Vagina (tissue), 2 donors: ENCODE measurements at regions not wholly inside any gene's neighbourhood (a gene's known extent, or its start where the extent isn't known, plus 50 kb on each side); places are given as distances from the start of the nearest gene placed in this dataset.

Source experiments
- CTCF ChIP-seq, 3 experiments: fragments of 450-650 bp in 2 of 3; fragments of 200-600 bp in 1 of 3; sonication (generic) in 1 of 3; IDR thresholded peaks; one replicate each; pipeline ENCODE4 v1.5.1; 2017 to 2019; ENCODE audit warnings: antibody characterized with exemption in 3 of 3, mild to moderate bottlenecking in 2 of 3, moderate library complexity in 2 of 3
- POLR2A ChIP-seq, 2 donors: fragments of 450-650 bp; IDR thresholded peaks; one replicate each; pipeline ENCODE4 v1.6.1; 2017; ENCODE audit warnings: antibody characterized with exemption in 2 of 2, mild to moderate bottlenecking in 2 of 2, moderate library complexity in 2 of 2

- no peak for TF ChIP-seq CTCF (IDR thresholded peaks at IDR 0.05)
- no peak for TF ChIP-seq POLR2A (IDR thresholded peaks at IDR 0.05)
Observed at GRCh38 chr2:217086718-217087117, 226.9 kb upstream of the TNP1 start.
